WERI-Rb-1 (cell line): ENCODE measurements at regions not wholly inside any gene's neighbourhood (a gene's known extent, or its start where the extent isn't known, plus 50 kb on each side); places are given as distances from the start of the nearest gene placed in this dataset.

Source experiments
- DNase-seq: peaks from one replicate; pipeline ENCODE4 v3.0.0-alpha.2; 2020
- H3K27ac ChIP-seq: fragments of 250-450 bp; sonication (Bioruptor Pico); 2 replicates; pipeline ENCODE4 v1.5.1; 2020; ENCODE audit warnings: mild to moderate bottlenecking, moderate library complexity
- H3K27me3 ChIP-seq: fragments of 250-450 bp; sonication (Bioruptor Pico); 2 replicates; pipeline ENCODE4 v1.5.1; 2021; ENCODE audit warnings: mild to moderate bottlenecking, low read depth, moderate library complexity; ENCODE audit not compliant: insufficient read depth, severe bottlenecking
- H3K36me3 ChIP-seq: fragments of 250-450 bp; sonication (Bioruptor Pico); 2 replicates; pipeline ENCODE4 v1.5.1; 2020; ENCODE audit warnings: mild to moderate bottlenecking, moderate library complexity
- H3K4me3 ChIP-seq: 2 replicates; pipeline ENCODE4 v1.5.1; 2011; ENCODE audit warnings: low read depth, mild to moderate bottlenecking, control low read depth, low read length
- H3K9me3 ChIP-seq: fragments of 250-450 bp; sonication (Bioruptor Pico); 2 replicates; pipeline ENCODE4 v1.5.1; 2021; ENCODE audit warnings: mild to moderate bottlenecking, moderate library complexity; ENCODE audit not compliant: severe bottlenecking
- CTCF ChIP-seq: IDR thresholded peaks from 2 replicates; pipeline ENCODE4 v1.5.1; 2011; ENCODE audit warnings: low read depth, mild to moderate bottlenecking, control low read depth, inconsistent platforms, low read length

GRCh38 chr7:112624416-112624815 is 143.6 kb downstream of the LSMEM1 start:
- no peak for DNase-seq
- no peak overlapping the region for H3K27ac ChIP-seq
- no peak for TF ChIP-seq CTCF
- no peaks in the 10 kb centered on the region for H3K36me3 ChIP-seq
- H3K4me3 ChIP-seq = no peak overlapping the region
- H3K27me3 ChIP-seq = no peaks in the 10 kb centered on the region
- H3K9me3 ChIP-seq = no peaks in the 10 kb centered on the region

GRCh38 chr7:112630565-112630964 is 149.8 kb downstream of the LSMEM1 start:
- H3K36me3 ChIP-seq = no peaks in the 10 kb centered on the region
- TF ChIP-seq CTCF = no peak
- H3K27me3 ChIP-seq = no peaks in the 10 kb centered on the region
- no peaks in the 10 kb centered on the region for H3K9me3 ChIP-seq
- no peak for DNase-seq
- no peak overlapping the region for H3K4me3 ChIP-seq
- H3K27ac ChIP-seq = no peak overlapping the region

- no peak overlapping the region for H3K4me3 ChIP-seq
- TF ChIP-seq CTCF = no peak
- no peak overlapping the region for H3K27ac ChIP-seq
- H3K27me3 ChIP-seq = no peaks in the 10 kb centered on the region
- no peak for DNase-seq
- no peaks in the 10 kb centered on the region for H3K9me3 ChIP-seq
- no peaks in the 10 kb centered on the region for H3K36me3 ChIP-seq
Observed at GRCh38 chr7:112634107-112634506, 153.3 kb downstream of the LSMEM1 start.

GRCh38 chr7:112635742-112636141 is 154.5 kb downstream of the TMEM168 start:
- Histone ChIP-seq H3K4me3 (no peak overlapping the region), H3K27me3 (no peaks in the 10 kb centered on the region), H3K36me3 (no peaks in the 10 kb centered on the region), H3K27ac (no peak overlapping the region), H3K9me3 (no peaks in the 10 kb centered on the region)
- DNase-seq = no peak
- TF ChIP-seq CTCF = no peak

GRCh38 chr7:112638675-112639400 is 151.4 kb downstream of the TMEM168 start:
- H3K4me3 ChIP-seq = no peak overlapping the region
- DNase-seq = no peak
- H3K36me3 ChIP-seq = no peaks in the 10 kb centered on the region
- no peak for TF ChIP-seq CTCF
- H3K9me3 ChIP-seq = no peaks in the 10 kb centered on the region
- H3K27me3 ChIP-seq = no peaks in the 10 kb centered on the region
- H3K27ac ChIP-seq = no peak overlapping the region

GRCh38 chr7:112640685-112641084 is 149.5 kb downstream of the TMEM168 start:
- TF ChIP-seq CTCF = no peak
- no peak for DNase-seq
- H3K36me3 ChIP-seq = no peaks in the 10 kb centered on the region

More at GRCh38 chr7:112640685-112641084, 149.5 kb downstream of the TMEM168 start:
- Histone ChIP-seq H3K9me3 (no peaks in the 10 kb centered on the region), H3K4me3 (no peak overlapping the region), H3K27ac (no peak overlapping the region), H3K27me3 (no peaks in the 10 kb centered on the region)
